Left ventricle myocardium inferior (tissue), 1 donor: ENCODE measurements at regions not wholly inside any gene's neighbourhood (a gene's known extent, or its start where the extent isn't known, plus 50 kb on each side); places are given as distances from the start of the nearest gene placed in this dataset.
"Not testable (repeated sequence)": the region's sequence is repeated elsewhere in the genome, so short reads cannot be mapped to it uniquely, and the experiment has no call there.

Experiments
- DNase-seq: peaks from one replicate; pipeline ENCODE4 v3.0.0-alpha.2; 2020
- H3K27ac ChIP-seq: fragments of 200-600 bp; replicated peaks from 2 replicates; pipeline ENCODE4 v1.8.0; 2021
- H3K27me3 ChIP-seq: fragments of 200-600 bp; 2 replicates; pipeline ENCODE4 v1.8.0; 2021; ENCODE audit warnings: low read depth
- H3K36me3 ChIP-seq: fragments of 200-600 bp; 2 replicates; pipeline ENCODE4 v1.8.0; 2021
- H3K4me1 ChIP-seq: fragments of 200-600 bp; 2 replicates; pipeline ENCODE4 v1.8.0; 2021
- H3K4me3 ChIP-seq: fragments of 200-600 bp; 2 replicates; pipeline ENCODE4 v1.8.0; 2021; ENCODE audit warnings: mild to moderate bottlenecking, moderate library complexity
- H3K9me3 ChIP-seq: fragments of 200-600 bp; replicated peaks from 2 replicates; pipeline ENCODE4 v1.8.0; 2021
- CTCF ChIP-seq: fragments of 200-600 bp; IDR thresholded peaks from 2 replicates; pipeline ENCODE4 v1.8.0; 2021; ENCODE audit warnings: antibody characterized with exemption, mild to moderate bottlenecking, borderline replicate concordance
- intact Hi-C: fragments of 100-400 bp; cut with micrococcal nuclease; formaldehyde crosslinking; loops from one replicate; pipeline ENCODE4 v1.11.0; 2022
- donor health status: DM: no; HTN: yes; CAD: no; lungs with severe emphysema.

DNA sequence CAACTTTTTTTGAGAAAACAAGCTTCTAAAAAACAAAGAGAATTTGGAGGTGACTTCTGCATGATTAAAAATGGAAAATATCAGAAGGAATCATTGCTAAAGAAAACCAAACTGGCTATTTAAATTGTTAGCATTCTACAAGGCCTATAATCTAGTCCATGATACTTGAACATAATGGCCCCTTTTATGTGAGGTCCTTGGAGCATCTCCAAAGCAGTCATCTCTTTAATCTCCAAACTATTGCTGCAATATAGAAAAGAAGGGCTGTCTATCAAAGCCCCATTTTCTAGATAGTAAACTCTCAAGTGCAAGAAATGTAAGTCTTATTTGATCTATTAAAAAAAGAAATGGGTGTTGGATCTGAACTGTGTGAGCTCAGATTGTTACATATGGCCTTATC, 615.1 kb downstream of the CENPC start:
- Histone ChIP-seq H3K27me3 (no peaks in the 10 kb centered on the region), H3K9me3 (no peaks in the 10 kb centered on the region), H3K27ac (no peak overlapping the region), H3K36me3 (no peaks in the 10 kb centered on the region), H3K4me1 (no peaks in the 10 kb centered on the region), H3K4me3 (no peak overlapping the region)
- no peak for TF ChIP-seq CTCF
- DNase-seq = no peak
- intact Hi-C loops = no loop called here

GRCh38 chr4:66929748-66930147, 615.6 kb downstream of the CENPC start:
- Histone ChIP-seq H3K36me3 (no peaks in the 10 kb centered on the region), H3K27ac (no peak overlapping the region), H3K4me3 (no peak overlapping the region), H3K4me1 (no peaks in the 10 kb centered on the region), H3K9me3 (no peaks in the 10 kb centered on the region), H3K27me3 (no peaks in the 10 kb centered on the region)
- no peak for DNase-seq
- no peak for TF ChIP-seq CTCF
- intact Hi-C loops = no loop called here

GRCh38 chr4:66928881-66929280, 616.4 kb downstream of the CENPC start:
- H3K27me3 ChIP-seq, H3K4me1 ChIP-seq, DNase-seq, H3K36me3 ChIP-seq, H3K9me3 ChIP-seq, intact Hi-C loops, H3K4me3 ChIP-seq, H3K27ac ChIP-seq: not testable (repeated sequence)

- Histone ChIP-seq H3K27ac (no peak overlapping the region), H3K9me3 (no peaks in the 10 kb centered on the region), H3K4me1 (no peaks in the 10 kb centered on the region), H3K4me3 (no peak overlapping the region), H3K36me3 (no peaks in the 10 kb centered on the region), H3K27me3 (no peaks in the 10 kb centered on the region)
- TF ChIP-seq CTCF = no peak
- DNase-seq = no peak
- intact Hi-C loops = no loop called here
These were observed 617.4 kb downstream of the CENPC start for GRCh38 chr4:66927937-66928336.

GRCh38 chr4:66926687-66927086, 618.6 kb downstream of the CENPC start:
- H3K4me3 ChIP-seq = no peak overlapping the region
- H3K4me1 ChIP-seq = no peaks in the 10 kb centered on the region
- H3K9me3 ChIP-seq = no peaks in the 10 kb centered on the region
- no peak for DNase-seq
- TF ChIP-seq CTCF = no peak
- intact Hi-C loops = no loop called here
- no peaks in the 10 kb centered on the region for H3K36me3 ChIP-seq
- no peaks in the 10 kb centered on the region for H3K27me3 ChIP-seq
- H3K27ac ChIP-seq = no peak overlapping the region

DNA sequence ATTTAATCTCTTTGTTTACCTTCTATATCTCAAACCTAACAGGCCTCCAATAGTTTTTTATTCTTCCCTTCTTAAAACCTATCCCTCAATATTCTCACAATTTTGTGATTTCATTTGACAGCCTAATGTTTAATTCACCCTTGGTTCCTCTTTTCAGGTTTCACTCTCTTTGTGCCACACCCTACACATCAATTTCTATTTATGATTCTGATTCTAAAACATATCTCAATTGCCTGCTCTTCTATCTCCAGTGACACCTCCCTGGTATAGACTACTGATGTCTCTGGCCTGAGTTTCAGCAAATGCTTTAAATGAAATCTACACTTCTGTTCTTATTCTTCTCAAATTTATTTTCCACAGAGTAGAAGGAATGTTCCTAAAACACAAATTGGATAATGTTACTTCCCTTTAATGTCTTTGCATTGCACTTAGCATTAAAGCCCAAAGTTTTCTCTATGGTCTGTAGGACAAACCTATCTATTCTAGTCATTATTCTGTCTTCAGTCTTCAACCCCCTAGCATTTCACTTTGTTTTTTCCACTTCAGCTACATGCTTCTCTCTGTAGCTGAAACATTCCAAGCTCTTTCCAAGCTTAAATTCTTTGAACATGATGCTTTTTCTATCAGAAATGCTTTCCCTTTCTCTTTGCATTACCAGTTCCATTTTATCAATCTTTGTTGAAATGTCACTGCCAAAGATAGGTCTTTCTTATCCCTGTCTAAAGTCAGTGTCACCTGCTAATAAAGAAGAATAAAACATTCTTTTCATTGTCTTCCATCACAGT, 622.0 kb downstream of the CENPC start:
- H3K36me3 ChIP-seq = no peaks in the 10 kb centered on the region
- H3K27ac ChIP-seq = no peak overlapping the region
- no peak overlapping the region for H3K4me3 ChIP-seq
- no peak for TF ChIP-seq CTCF
- intact Hi-C loops = no loop called here
- no peaks in the 10 kb centered on the region for H3K4me1 ChIP-seq
- no peak for DNase-seq
- H3K27me3 ChIP-seq = no peaks in the 10 kb centered on the region
- H3K9me3 ChIP-seq = no peaks in the 10 kb centered on the region
